Suppressor macrophage treated with lipopolysaccharide for 1 hour (primary cell): ENCODE measurements at regions not wholly inside any gene's neighbourhood (a gene's known extent, or its start where the extent isn't known, plus 50 kb on each side); places are given as distances from the start of the nearest gene placed in this dataset.
A peak's percentile ranks its signal among the peaks of the same experiment; 100 is the strongest.

Experiments used
- DNase-seq, 3 donors: peaks; one replicate each; pipeline ENCODE4 v3.0.0-alpha.2; 2020 to 2022

- no peak for DNase-seq
Measured at GRCh38 chr1:168972887-168973286, 133.6 kb upstream of the ATP1B1 start.

- no peak for DNase-seq
Measured at GRCh38 chr1:168974117-168974516, 132.4 kb upstream of the ATP1B1 start.

DNA sequence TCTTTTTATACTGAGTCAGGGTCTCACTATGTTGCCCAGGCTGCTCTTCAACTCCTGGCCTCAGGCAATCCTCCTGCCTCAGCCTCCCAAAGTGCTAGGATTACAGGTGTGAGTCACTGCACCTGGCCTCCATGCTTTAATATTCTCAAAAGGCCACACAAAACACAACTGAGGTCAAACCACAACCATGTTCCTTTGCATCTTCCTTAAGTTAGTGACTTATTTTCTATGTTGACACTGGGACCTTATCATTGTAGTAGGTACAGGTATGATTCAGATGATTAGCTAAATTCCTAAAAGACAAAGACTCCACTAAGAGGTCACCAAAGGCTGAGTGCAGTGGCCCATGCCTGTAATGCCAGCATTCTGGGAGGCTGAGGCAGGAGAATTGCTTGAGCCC is 131.9 kb upstream of the ATP1B1 start:
- no peak for DNase-seq

- DNase-seq: peak; percentile 18 to 34 (median 21)
Measured at GRCh38 chr1:168976267-168976666, 130.2 kb upstream of the ATP1B1 start.

- no peak for DNase-seq
Measured at GRCh38 chr1:168977618-168978017, 128.9 kb upstream of the ATP1B1 start.

DNA sequence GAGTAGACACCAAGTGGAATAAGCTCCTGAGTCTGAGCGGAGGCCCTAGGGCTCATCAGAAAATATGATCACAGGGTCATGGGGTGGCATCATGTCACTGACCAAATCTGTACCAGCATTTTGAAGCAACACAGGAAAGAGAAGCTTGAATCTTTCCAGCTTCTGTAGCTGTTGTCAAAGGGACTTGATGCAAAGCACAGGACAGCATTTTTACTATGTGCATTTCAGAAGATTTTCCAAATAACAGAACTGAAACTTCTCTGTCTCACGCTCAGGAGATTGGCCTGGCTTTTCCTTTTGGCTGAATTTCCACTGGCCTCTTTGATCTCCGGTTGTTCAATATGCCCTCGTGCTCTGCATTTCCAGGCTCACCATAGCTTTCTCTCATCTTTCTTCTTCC is 127.2 kb upstream of the ATP1B1 start:
- peak; percentile 53 to 81 (median 68) for DNase-seq

- DNase-seq: no peak
Measured at GRCh38 chr1:168980180-168980579, 126.3 kb upstream of the ATP1B1 start.

DNA sequence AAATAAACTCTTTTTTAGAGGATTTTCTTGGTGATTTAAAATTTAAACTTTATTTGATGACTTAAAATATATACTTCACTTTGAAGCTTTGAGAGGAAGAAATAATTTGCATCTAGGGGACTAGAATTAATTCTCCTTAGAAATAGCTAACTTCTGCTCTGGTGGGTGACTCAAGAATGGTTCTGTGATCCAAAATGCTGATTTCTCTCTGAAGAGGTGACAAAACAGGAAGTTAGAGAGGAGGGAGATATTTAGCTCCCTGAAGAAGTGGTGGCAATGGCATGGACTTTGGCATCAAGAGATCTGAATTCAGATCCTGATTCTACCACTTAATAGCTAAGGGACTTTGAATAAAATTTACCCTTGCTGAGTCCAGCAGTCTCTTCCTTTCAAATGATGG is 125.8 kb upstream of the ATP1B1 start:
- DNase-seq: peak; percentile 42 to 76 (median 65)

DNA sequence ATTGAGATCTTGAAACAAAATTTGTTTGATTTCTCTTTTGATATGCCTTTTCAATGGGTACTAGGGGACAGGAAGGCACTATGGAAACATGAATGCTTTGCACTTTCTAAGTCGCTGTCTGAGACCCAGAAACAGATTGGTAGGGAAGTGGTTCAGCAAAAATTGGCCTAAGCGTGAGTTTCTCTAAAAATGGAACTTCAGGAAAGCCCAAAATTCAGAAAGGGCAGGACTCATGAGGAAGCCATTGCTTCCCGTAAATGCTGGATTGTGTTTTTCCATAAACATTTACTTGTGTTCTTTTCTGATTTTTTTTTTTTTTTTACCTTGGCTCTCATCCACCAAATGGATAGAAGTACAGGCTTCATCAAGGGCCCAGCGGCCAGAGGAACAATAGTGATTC is 123.7 kb upstream of the ATP1B1 start:
- peak; percentile 32 to 71 (median 34) for DNase-seq

GRCh38 chr1:168987330-168987729 is 119.2 kb upstream of the ATP1B1 start:
- no peak for DNase-seq

DNA sequence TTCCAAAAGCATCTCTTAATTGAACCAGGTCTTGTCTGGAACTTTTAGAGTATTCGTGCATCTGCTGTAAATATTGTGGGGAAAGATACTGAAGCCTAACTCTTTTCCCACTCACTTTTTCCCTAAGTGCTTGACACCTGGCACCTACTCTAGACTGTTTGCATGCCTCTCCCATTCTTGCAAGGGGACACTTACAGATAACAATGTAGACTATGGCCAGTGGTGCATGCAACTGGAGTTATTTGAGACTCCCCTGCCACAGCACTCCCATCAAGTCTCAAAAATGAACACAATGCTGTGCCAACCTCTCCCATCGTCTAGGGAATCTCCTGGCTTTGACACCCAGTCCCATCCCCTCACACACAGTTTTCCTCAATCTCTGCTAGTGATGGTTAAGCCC is 118.6 kb upstream of the ATP1B1 start:
- no peak for DNase-seq

DNA sequence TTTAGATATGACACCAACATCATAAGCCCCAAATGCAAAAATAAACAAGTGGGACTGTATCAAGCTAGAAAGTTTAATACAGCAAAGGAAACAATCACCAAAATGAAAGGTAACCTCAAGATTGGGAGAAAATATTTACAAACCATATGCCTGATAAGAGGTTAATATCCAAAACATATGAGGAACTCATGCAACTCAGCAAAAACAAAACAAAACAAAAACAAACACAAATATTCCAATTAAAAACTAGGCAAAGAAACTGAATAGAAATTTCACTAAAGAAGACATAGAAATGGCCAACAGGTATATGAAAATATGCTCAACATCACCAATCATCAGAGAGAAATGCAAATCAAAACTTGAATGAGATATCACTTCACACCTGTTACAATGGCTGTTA is 116.5 kb upstream of the ATP1B1 start:
- DNase-seq: no peak

DNA sequence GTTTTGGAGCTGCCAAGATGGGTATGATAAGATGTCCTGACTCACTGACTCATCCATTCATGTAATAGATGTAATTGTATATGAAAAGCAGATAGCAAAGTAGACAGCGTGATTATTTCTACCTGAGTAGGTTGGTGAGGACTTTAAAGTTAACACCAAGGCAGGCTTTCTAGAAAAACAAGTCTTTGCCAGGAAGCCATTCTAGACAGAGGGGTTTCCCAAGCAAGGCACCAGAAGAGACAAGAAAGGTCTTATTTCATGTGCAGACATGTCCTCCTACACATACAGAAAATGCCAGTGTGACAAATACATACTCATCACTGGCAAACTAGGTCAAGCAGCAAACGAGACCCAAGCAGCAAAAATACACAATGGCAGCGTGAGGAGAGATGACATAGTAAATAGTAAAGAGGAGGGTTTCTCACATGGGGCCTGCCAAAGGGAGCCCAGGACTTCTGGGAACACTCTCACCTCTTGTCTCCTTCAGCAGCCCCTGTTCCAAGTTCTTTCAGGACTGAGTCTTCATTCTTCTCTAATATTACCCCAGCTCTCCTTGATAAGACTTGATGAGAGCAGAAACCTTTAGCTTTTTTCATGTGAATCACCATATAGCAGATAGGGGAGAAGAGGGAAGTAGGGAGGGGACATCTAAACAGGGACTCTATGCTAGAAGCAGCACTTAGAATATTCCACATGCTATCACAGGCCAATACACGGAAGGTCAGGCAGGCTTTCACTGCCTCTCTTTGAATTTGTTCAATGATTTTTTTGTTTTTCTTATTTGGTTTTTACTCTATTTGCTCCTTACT is 114.6 kb upstream of the ATP1B1 start:
- no peak for DNase-seq

GRCh38 chr1:169001353-169001752 is 105.1 kb upstream of the ATP1B1 start:
- no peak for DNase-seq

DNA sequence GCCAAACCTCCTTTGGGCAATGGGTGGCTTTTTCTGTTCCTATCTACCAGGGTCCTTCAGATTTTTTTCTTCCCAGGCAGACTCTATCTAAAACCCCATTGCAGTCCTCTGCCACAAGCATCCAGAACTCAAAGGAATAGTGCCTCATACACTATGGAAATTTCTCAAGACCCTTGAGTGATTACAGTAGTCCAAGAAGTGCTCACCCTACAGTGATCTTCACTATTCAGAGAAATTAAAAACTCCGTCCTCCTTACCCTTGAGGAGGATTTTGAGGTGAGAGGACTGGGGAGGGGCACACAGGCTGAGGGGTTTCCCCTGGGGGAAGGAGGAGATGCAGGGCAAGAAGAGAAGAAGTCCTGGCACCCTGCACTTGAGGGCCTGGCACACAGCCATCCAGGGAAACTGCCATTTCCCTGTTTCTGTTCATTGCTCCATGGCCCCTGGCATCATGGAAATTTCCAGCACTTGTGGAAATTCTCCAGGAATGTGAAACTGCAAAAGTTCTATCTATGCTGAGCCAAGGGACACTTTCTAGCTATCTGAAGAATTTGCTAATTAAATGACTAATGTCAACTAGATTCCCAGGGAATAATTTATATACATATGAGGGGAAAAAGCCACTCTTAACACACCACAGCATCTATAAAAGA is 102.5 kb upstream of the ATP1B1 start:
- peak; percentile 24 to 60 (median 40) for DNase-seq

DNA sequence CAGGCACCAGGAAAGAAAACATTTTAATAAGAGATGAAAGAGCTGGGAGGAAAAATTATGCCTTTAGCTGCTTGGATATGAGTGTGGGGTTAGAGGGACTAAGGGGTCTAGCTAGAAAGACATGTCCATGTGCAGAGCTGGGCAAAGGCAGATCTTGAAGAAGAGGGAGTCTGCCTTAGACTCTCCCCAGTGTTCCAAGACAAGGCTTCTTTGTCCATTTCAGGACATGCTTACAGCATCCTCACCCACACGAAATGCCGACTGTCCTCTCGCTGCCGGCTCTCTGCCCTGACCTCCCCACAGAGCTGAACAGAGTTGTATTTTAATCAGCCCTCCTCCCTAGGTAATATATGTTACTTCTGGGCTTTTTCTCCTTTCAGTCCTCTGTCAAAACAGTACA is 100.7 kb upstream of the ATP1B1 start:
- DNase-seq: no peak

GRCh38 chr1:169009666-169010065 is 96.8 kb upstream of the ATP1B1 start:
- DNase-seq: peak; percentile 19 to 31 (median 22)

GRCh38 chr1:169012416-169012815 is 94.1 kb upstream of the ATP1B1 start:
- no peak for DNase-seq

DNA sequence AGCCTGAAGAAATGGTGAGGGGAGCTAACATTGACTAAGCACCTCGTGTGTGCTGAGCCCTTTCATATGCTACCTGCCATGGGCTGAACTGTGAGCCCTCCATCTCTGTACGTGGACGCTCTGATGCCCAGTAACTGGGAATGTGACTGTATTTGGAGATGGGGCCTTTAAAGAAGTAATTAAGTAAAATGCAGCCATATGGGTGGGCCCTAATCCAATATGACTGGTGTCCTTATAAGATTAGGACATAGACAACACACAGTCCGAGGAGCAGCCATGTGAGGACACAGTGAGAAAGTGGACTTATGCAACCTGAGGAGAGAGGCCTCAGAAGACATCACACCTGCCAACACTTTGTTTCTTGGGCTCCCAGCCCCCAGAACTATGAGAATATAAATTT is 92.7 kb upstream of the ATP1B1 start:
- DNase-seq: no peak

DNA sequence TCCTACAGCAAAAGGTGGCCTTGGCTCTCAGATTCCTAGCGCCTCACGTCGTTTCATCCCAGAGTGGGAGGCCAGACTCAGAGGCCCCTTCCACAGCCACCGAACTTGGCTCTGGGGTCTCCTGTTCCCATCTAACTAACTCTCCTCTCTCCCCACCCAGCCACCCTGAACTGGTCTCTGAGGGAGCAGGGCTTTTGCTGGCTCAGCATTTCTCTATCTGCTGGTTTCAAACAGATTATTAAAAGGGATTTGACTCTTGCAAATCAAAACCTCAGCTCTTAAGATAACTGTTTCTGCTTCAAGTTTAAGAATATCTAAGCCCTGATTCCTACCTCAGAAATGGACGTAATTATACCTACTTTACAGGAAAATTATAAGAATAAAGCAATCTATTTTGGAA is 91.0 kb upstream of the ATP1B1 start:
- no peak for DNase-seq

- DNase-seq: no peak
Measured at GRCh38 chr1:169018751-169019150, 87.7 kb upstream of the ATP1B1 start.

DNA sequence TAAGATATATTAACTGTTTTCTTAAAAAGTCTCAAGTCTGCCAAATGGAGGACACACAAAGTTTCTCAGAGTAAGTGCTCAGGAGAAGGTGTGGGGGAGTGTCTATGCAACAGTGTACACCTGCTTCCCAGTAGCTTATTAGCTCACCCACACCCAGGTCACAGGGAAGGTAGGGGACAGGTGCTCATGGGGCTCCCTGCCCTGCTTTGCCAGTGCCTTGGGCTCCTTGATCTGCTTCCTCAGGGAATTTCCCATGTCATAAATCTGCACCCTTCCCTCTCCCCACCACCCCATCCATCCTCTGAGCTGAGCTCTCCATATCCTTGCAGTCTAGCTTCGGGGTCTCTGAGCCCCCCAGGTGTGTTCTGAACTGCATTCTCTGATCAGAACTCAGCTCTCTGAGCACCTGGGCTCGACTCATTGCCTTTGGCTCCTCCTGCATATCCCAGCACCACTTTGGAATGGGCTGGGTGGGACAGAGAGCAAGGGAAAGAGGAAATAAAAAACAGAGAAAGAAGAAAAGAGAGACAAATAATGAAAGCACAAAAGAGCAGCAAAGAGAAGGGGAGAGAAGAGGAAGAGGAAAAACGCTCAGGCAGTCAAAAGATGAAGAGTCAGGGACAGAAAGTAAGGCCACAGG is 87.0 kb upstream of the ATP1B1 start:
- DNase-seq: no peak

DNA sequence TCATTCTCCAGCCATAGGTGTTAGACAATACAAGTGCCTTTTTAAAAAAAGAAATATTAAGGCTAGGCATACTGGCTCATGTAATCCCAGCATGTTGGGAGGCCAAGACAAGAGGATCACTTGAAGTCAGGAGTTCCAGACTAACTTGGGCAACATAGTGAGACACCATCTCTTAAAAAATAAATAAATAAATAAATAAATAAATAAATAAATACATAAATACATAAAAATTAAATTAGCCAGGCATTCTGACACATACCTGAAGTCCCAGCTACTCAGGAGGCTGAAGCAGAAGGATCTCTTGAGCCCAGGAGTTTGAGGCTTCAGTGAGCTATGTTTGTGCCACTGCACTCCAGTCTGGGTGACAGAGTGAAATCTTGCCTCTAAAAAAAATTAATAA is 85.8 kb upstream of the ATP1B1 start:
- DNase-seq: no peak

DNA sequence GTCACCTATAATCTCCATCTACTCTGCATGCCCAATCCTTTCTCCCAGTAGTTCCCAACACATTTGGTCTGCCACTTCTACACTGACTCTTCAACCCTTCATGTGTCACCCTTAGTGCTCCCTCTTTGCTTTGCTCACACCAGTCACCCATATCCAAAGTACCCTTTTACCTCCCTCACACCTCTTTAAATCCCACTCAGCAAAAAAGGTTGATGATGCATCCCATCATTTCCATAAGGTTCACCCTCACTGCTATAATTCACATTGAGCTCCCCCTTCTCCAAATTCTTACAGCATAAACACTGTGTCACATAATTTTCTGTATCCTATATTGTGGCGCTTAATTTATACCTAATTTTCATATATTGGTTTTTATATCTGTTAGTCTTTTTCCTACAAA is 83.8 kb upstream of the ATP1B1 start:
- no peak for DNase-seq
